GM12872 (cell line): ENCODE measurements at regions not wholly inside any gene's neighbourhood (a gene's known extent, or its start where the extent isn't known, plus 50 kb on each side); places are given as distances from the start of the nearest gene placed in this dataset.

Source experiments
- CTCF ChIP-seq: IDR thresholded peaks from 3 replicates; pipeline ENCODE4 v1.5.1; 2011; ENCODE audit warnings: low read depth, mild to moderate bottlenecking, low read length, moderate library complexity; ENCODE audit not compliant: insufficient read depth

GRCh38 chr4:130027973-130028372, 932.0 kb downstream of the C4orf33 start:
- TF ChIP-seq CTCF, result no peak

DNA sequence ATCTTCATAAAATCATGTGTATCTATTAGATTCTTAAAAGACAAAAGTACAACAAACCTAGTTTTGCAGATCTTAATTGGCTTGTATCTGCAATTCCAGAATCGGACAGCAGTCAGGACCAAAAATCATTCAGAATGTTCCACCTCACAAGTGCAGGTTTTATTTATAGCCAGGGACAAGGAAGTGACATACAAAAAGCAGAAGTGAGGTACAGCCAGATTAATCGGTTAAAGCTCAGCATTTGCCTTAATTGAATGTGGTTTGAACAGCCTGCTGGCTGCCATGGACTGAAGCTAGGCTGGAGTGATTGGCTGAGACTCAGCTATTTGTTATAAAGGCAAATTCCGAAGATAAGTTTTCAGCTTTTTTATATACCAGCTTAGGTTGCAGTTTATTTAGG, 932.6 kb downstream of the C4orf33 start:
- TF ChIP-seq CTCF, result no peak

GRCh38 chr4:130029442-130029841, 933.5 kb downstream of the C4orf33 start:
- TF ChIP-seq CTCF, result no peak

GRCh38 chr4:130031858-130032257, 935.9 kb downstream of the C4orf33 start:
- TF ChIP-seq CTCF, result no peak

- no peak for TF ChIP-seq CTCF
Measured at GRCh38 chr4:130034876-130035275, 938.9 kb downstream of the C4orf33 start.

DNA sequence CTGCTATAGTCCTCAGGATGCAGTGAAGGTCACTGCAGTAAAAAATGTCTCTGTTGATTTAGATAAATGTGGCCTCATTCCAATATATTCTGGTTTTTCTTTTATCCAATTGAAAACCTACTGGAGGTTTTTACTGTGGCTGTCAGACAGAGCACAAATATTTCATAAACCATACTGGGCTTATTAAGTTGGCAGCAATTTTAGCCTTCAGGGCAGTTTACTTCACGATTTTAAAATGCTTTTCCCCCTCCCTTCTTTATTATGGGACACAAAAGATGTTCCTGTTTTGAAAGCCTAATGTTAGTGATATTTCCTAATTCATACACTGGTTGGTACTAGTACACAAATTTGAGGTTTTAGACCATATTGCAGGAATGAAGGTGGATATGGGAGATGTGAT, 939.4 kb downstream of the C4orf33 start:
- TF ChIP-seq CTCF, result no peak

DNA sequence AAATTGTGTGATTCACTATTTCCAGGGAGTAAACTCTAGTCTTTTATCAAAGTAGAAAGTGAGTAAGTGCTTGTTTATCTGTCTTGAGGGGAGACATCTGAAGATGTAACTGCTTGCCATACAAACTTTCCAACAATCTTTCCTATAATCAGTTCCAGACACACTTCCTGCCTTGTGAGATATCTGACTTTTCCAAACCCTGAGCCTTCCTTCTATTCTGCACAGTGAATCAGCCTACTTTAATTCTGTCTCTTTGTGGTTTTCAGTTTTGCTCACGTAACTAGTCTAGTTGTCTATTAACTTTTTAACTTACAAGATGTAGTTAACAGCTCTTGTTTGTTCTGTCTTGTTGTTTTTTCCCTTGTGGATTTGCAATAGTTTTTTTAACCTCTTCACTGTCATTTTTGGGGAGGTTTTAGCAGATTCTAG, 947.8 kb downstream of the C4orf33 start:
- no peak for TF ChIP-seq CTCF

DNA sequence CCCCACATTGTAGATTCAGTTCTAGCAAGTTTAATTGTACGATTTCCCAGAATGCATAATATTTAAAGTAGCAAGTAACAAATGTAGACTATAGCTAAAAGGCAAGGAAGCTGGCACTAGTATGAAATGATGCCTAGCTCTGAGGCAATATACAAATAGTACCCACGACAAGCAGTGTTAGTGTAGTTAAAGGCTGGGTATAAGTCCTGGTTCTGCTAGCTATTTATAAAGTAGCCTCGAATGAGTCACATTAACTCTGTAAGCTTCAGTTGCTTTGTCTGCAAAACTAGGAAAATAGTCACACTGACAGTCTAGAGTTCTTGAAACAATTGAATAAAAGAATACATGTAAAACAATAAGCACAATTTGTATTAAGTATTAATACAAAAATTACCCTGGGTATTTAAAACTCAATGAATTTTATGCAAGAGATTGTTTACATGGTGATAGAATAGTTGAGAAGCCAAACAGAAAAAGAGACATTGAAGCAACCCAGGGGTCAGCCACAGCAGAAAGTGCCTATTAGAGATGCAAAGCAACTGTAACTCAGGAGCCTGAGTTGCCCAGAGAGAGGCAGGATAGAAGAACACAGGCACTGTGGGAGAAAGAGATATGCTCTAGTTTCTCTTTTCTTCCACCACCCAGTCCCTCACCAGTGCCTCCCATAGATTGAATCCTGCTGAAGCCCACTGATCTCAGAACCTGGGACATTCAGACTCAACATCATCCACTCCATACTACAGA, 949.0 kb downstream of the C4orf33 start:
- no peak for TF ChIP-seq CTCF
